Stimulated activated CD4-positive, alpha-beta T cell treated with anti-CD3 and anti-CD28 coated beads, Interleukin-15, amount 100 ng/mL, for 48 hours (primary cell): ENCODE measurements at regions not wholly inside any gene's neighbourhood (a gene's known extent, or its start where the extent isn't known, plus 50 kb on each side); places are given as distances from the start of the nearest gene placed in this dataset.
A peak's percentile ranks its signal among the peaks of the same experiment; 100 is the strongest.

Experiments
- DNase-seq, 2 donors: peaks; one replicate each; pipeline ENCODE4 v3.0.0-alpha.2; 2020; ENCODE audit warnings: low read depth in 2 of 2

DNA sequence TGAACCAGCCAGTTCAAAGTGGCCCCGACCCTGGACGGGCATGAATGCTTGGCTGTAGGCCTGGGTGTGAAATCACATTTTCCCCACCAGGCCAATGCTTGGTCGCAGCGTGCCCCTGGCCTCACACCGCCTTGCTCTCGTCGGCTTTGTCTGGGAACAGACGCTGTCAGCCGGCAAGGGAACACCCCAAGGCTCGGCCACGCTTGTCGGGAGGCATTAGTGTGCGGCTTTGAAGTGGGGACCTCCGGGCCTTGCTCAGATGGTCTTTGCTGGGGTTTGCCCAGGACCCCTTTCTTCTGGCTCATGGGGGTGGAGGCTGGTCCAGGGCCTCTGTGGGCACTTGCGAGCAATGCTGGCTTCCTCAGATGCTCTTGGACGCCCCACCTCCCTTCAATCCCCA lies 79.1 kb downstream of the INHBB start:
- DNase-seq, result no peak

DNA sequence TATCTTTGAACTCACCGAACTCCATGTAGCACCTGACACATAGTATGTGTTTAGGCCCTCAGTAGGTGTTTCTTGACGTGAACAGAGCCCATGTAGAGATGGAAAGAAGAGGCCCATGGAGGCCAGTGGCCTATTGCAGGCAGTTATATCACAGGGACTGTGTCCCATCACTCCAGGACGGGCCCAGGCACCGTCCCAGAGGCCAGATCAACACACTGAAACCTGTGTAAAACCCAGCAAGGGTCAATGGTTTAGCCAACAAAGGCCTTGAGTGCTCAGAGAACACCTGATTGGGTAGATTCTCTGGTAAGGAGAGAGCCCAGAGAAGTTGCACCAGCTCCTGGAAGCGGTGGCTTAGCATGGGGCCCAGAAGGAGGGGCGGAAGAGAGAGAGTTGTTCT lies 82.8 kb downstream of the INHBB start:
- DNase-seq, result no peak

DNA sequence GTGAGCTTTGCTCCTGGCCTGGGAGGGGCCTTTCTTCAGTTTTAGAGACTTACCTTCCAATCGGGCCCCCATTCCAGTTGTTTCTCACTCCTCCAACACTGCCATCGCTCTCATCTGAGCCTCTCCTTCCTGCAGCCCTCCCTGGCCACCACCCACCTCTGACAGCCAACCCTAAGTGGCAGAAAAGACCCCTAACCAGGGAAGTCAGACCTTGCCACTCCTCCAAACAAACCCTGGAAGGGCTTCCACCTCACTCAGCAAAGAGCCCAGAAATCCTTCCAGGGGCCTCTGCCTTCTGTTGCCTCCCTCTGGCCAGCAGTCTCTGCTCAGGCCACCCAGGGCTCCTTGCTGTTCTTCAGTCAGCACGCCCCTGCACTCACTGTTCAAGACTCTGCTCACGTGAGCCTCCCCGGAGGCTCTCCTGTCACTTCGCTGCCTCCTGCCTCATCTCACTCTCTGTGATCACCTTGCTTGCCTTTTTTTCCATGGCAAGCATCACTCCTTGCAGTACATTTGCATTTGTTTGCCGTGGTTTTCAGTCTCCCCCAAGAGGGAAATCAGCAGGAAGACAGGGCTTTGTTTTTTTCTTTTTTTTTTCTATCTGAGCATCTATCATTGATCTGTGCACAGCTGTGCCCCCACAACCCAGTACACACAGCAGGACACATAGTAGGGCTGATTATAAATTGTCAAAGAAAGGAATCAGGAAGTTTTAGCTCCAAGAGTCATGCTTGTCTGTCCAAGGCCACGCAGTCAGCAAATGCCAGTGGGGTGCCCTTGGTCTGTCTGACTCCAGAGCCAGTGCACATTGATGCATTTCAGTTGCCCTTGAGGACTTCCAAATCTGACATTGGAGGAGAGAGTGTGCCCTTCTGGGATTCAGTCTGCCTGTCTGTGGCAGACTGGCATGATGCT lies 83.9 kb downstream of the INHBB start:
- DNase-seq, result no peak

DNA sequence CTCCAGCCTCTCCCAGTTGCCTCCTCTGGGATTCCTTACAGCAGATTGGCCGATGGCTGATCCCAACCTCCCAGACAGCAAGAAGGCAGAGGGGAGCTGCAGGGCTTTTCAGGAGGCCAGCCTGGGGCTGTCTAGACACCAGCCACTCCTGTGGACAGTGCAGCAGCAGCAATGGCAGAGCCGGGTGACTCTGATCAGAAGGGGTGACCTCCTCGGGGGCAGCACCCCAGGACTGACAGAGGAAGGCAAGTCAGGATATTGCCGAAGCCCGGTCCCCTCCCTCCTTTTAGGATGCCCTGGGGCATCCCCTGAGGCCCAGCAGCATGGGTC lies 84.5 kb downstream of the INHBB start:
- no peak for DNase-seq

DNA sequence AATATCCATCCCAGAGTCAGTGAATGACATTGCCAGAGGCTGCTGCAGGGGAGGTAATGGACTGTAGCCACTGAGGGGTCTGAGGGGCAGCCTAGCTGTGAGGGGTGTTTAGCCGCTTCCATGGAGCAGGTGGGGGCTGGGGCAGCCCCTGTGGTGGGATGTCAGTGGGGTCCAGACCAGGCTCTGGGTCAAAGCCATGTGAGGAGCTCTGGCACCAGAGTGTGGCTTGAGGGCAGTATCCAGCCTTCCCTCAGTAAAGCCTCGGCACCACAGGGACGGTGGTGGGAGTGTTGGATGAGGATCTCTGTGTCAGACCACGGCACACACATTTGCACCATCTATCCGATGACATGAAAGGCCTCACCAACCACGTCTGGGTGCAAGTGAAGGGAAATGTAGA lies 85.0 kb downstream of the INHBB start:
- no peak for DNase-seq

DNA sequence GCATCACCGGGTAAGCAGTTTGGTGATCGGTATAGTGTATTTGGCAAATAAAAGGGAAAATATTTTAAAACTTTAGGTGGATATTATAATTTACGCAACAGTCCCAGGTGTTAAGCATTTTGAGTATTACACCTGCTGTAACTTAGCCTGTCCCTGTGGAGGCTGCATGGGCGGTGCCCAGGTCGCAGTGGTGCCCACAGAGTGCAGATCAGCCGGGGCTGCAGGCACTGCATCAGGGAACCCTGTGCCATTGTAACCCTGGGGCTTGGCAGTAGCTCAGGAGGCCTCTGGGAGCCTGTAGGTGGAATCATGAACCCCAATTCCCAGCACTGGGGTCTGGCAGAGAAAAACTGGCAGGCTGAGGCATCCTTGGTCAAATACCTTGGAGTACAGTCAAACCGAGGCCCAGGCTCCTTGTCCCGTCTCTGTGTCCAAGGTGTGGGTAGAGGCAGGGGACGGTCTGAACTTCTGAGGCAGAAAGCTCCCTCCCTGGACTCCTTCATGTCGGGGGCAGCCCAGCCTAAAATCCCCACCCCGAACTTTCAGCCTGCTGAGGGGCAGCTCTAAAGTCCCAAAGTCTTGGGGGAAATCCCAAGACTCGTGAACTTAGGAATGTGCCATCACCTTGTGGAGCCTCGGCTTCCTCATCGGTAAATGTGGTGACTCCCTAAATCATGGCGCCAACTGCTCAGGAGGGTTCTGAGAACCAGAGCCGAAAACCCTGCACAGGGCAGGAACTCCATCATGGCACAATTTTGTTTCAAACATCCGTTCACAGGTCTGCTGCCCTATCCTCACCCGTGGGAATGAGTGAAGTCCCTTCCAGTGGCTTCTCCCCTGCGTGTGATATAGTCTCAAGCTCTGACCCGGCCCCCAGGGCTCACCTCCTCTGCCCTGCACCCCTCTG lies 85.7 kb downstream of the INHBB start:
- no peak for DNase-seq

- no peak for DNase-seq
Observed at GRCh38 chr2:120432293-120432975, 86.5 kb downstream of the INHBB start.

DNA sequence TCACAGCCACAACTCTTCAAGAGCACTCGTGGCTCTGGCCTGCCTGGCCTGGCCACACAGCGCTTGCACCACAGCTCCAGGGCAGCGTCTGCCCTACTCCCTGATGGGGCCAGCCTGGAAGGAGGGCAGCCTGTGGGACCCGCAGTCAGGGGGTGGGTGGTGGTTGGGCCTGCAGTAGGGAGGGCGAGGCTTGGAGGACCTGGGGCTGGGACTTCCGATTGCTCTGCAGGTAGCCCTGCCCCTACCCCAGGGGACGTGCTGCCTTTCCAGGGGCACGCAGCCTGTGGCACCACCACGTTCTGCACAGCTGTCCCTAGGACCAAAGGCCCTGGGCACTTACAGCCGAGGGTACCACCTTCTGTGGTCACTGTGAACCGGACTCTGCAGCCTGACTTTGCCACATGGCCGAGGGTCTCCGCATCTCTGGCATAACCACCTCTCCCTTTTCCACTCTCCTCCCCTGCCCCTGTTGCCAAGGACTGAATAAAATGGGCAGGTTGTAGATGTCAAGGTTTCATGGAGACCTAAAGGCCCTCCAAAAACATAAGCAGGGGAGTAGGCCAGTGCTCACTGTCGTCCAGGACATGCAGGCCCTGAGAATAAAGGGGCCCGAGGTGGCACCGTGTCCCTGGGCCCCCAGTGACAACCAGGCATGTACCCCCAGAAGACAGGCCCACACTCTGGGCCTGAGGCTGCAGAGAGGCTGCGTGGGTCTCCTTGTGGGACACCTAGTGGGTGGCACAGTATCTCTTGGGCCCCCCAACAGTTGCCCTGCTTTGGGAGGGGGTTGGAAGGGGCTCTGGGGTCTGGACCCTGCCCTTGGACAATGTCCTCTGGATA lies 87.3 kb downstream of the INHBB start:
- no peak for DNase-seq

DNA sequence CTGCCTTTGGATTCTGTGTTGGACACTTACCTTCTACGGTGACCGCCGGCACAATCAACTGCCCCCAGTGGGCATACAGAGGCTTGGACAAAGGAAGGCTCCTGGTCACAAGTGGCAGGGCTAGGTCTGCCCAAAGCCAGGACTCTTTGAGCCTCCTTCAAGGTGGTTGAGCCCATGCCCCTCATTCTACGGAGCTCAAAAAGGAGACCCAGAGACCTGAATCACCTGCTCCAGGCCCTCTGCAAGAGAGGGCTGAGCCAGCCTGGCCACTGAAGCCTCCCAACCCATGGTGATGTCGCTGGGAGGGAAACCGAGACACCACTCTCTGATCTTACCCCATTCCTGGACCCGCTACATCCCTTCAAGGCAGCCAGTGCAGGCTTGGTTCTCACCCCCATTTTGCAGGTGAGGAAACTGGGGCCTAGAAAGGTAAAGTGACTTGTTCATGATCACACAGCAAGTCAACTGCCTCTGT lies 87.9 kb downstream of the INHBB start:
- no peak for DNase-seq

DNA sequence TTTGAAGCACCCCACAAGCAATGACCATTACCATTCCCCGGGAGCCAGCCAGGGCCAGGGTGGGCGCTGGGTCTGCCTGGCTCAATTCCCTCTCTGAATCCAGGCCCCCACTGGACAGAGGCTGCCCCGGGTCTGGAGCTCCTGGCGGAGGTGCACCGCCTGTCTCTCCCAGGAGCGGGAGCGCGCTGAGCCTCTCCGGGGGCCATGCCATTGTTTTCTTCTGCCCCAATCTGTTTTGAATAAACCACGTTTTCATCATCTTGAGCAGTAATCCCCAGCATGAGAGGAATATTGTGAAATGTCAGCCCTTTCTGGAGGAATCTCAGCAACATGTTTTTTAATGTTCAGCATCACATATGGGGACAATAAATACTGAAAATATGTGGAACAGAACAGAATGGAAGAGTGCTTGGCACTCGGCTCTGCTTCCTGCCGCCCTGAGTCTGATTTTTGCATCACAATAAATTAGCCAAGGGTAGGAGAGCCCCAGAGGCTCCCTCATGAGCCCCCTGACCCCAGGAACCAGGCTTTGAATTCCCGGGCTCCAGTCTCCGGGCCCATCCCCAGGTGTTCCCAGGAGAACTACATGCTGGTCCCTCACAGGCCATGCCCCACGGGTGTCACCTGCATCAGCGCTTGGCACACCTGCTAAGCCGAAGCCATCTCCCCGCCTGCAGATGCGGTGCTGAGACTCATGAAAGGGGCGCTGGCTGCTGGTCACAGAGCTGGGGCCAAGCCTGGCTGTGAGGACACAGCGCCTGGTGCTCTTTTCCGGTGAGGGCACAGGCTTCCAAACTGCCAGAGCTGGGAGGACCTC lies 88.8 kb downstream of the INHBB start:
- no peak for DNase-seq

DNA sequence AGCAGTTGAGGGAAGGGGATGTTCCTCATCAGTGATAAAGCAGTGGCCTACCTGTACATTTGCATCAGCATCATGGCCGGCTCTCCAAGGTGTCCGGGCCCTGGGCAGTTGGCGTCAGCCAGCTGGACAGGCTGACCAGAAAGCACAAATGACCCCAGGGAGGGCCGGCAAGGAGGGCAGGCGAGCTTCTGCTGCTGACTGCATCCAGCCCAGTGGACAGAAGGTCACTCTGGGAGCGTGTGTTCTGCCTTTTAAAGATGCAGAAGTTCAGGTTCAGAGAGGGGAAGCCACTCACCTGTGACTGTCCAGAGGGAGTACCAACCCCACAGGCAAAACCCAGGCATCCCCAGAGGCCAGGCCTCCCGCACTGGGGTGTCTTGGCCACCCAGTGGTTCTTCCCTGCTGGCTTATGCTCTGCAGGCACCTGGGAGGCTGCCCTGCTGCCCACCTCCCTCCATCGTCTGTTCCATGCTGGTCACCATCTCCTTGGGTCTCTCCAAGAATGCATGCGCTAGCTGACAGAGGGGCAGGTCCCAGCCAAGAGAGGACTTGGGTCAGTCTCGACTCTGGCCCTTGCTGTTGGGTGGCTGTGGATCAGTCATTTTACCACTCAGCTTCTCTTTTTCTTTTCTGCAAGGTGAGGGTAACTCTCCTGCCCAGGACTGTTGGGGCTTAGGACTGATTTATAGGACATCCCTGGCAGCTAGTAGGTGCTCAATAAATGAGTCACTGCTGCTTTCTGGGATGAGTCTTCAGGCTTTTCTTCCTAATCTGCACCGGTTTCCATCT lies 89.9 kb downstream of the INHBB start:
- no peak for DNase-seq

GRCh38 chr2:120436460-120436739 lies 90.5 kb downstream of the INHBB start:
- no peak for DNase-seq

DNA sequence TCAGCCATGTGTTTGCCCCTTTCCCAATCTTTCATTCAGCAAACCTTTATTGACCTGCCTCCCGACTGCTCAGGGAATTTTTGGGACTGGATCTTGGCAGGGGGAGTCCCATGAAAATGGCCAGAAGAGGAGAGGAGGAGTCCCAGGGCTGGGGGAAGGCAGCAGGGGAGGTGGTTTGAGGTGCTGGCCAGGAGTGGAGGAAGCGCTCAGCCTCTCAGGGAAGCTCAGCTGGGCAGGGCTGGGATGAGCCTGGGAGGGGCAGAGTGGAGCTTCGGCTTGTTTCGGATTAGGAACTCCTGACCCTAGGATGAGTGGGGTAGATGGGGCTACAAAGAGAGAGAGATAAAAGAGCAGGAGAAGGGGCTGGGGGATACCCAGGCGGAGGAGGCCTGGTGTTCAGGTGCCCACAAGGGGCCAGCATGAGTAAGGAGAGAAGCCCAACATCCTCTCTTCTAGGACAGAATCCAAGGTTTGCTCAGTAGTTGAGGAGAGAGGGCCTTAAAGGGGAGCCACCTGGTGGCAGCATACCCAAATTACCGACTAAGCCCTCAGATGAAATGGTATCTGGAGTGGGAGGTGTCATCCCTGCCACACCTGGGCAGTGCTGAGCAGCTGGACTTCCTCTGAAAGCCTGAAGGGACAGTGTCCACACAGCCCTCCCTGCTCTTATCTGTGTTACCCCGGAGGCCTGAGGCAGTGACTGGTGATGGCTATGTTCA lies 91.1 kb downstream of the INHBB start:
- peak in 1 of 2 donors; percentile 11 for DNase-seq

- no peak for DNase-seq
Observed at GRCh38 chr2:120437604-120438000, 91.7 kb downstream of the INHBB start.

- DNase-seq, result no peak
Observed at GRCh38 chr2:120438301-120439066, 92.5 kb downstream of the INHBB start.

DNA sequence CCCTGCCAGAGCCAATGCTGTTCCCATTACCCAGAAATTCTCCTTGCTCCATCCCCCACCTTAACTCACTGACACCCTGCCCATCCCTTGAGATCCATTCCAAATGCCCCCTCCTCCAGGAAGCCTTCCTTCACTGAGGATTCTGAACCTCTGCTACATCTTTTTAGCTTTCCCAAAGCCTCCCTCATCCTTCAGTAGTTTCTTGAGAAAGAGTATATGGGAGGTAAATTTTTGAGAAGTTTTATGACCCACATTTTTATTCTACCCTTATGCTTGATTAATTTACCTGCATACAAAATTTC lies 93.1 kb downstream of the INHBB start:
- no peak for DNase-seq

DNA sequence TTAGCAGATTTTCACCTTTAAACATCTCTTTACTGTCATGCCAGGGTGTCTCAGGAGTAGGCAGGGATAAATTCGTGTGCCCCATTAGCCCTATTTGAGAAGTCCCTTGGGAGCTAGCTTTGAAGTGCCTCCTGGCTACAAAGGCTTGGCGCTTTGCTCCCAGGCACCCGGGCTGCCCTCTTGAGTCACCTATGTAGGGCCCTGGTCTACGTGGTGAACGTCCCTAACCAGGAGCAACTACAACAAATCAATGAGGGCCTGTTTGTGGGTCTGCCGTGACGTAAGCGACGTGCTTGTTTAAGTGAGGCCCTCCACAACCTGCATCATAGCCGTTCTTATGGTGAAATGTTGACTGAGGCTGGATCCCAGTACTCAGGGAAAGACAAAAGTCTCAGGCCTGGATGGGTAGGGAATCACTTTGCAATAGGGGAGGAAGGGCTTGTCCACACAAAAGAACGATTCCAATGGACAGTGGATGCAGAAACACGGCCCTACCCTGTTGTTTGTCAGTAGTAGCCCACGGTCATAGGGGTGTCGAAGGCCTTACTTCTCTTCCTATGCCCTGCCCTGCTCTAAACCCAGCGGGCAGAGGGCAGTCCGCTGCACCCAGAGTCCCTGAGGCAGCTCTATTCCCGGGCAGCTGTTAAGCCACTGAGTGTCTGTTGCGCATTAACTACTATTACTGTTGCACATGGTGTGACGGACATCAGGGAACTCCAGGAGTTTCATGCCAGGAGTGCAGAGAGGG lies 93.9 kb downstream of the INHBB start:
- DNase-seq, result no peak
